EL (cell line): ENCODE measurements at regions not wholly inside any gene's neighbourhood (a gene's known extent, or its start where the extent isn't known, plus 50 kb on each side); places are given as distances from the start of the nearest gene placed in this dataset.

Experiments
- DNase-seq: peaks from one replicate; pipeline ENCODE4 v3.0.0-alpha.2; 2016

DNA sequence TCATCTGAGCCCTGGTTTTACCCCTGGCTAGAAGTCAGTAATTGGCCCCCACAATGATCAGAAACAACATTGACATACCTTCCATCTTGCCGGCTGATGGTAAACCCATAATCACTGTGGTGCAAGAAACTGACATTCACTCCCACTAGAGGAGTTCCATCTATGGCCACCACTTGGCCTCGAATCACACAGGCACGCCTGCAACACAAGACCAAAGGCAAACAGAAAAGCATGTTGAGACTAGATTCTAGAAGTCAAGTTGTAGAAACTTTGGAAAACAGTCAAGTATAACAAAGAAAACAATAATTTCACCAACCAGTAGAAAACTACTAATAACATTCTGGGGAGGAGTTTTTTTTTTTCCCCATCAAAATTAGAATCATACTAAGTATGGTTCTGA is 183.4 kb downstream of the SH2D1A start:
- DNase-seq, result no peak

DNA sequence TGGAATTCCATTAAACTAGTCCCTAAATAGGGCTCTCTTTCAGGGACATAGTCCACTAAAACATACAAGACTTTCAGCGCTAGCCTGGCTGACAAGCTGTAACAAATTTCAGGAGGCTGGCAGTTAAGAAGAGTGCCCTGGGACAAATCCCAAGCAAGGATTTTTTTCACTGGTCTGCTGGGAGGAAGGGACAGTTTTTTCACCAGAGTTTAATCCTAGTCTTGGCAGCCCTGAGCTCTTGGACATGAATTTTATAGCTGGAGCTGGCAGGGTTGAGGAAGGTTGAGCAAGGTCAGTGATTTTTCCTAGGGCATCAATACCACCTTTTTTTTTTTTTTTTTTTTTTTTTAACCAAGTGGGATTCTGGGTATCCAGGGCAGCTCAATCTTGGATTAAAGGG is 184.4 kb downstream of the SH2D1A start:
- DNase-seq, result no peak

DNA sequence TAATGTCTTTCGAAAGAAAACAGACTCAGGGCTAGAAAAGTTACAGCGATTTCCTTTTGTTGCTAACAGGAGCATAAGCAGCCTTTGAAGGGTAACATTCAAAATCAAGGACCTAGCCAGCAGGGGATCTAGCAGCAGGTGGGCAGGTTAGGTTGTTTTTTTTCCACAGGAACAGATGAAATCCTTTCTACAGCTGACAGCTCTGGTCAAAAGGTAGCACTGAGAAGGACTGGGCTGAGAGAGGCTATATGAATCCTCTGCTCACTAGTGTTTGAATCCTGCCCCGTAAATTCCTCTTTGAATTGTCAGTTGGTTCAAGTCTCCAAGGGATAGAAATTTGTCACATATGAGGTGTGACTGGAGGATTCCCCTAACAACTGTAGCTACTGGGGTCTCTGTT is 188.2 kb downstream of the SH2D1A start:
- no peak for DNase-seq

DNA sequence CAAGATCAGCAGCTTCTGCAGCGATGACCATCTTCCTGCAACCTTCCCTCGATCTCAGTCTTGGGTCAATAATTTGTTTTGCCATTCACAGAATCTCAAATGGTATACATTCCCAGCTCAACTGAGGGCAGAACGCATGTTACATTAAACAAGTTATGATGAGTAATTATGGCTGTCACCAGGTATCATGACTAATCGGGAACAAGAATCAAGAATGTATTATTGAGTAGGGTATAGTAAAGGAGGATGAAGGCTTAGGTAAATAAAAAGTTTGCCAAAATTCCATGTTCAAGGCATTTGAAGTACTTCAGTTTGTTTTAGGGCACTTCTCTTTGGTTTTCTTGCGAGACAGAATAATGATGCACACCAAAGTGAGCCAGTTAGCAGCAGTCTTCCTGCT is 194.1 kb downstream of the SH2D1A start:
- no peak for DNase-seq

DNA sequence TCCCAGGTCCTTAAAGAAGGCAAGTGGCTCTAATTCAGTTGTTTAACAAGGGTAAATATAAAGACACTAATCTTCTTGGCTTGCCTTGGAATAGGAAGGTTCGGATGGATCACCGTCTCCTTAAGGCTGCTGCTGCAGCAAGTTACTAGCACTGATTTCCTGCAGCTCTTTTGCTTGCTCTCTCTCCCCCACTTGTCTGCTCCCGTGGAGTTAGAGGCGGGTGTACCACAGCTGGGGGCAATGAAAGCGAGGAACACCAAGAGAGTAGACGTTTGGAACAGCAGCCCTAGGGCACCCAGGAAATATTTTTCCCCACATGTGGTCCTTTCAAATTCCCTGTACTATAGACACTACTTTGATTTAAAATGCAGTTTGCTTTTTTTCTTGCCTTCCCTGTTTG is 202.2 kb downstream of the SH2D1A start:
- no peak for DNase-seq

DNA sequence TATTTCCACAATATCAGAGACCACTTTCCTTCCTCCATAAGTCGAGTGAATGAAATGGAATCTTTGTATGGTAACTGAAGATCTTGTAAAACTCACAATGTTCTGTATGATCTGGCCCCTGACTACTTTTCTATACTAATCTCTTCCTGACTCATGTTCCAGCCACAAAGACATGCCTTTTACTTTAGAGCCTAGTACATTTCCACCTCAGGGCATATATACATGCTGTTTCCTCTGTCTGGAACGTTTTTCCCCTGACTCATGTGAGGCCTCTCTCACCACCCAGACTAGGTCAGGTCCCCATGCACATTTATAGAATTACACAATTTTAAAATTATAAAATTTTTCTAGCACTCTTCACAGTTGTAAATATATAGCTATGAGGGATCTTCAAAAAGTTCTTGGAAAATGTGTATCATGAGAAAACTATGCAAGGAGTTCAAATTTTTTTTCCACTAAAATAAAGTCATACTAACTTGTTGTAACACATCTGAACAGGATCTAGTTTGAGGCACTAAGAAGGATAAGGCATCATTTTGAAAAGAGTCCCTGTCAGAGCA is 208.8 kb downstream of the SH2D1A start:
- DNase-seq, result peak; percentile 67

DNA sequence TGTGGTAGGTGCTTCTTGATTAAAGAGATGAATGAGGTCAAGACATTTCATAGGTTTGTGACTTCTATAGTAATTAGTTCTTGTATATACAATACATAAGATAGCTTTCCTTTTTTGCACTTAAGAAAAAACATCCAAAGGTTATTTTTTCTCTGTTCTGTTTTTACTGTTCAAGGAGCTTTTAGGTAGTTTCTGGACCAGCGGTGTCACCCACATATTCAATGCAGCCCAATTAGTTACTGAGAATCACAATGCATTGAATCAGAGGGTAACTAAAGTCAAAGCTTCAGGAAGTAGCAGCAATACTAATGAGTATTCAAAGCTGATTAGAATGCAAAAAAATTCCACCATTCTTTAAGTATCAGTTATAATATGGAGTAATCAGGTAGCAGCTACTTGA is 211.6 kb downstream of the SH2D1A start:
- DNase-seq, result no peak

DNA sequence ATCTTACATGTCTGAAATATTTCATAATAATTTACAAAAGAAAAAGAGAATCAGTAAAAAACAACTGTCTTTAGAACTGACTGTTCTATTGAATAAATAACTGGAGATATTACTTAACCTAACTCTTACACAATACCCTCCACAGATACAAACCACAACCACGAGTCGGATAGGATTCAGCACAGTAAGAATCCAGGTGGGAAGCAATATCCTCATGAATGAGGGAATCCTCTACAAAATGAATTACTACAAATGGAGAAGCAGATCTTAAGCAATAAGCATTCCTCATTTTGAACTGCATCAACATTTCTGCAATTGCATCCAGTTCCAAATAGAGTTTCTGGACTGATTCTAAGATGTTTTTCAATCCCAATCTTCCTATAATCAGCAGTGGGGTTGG is 227.1 kb downstream of the SH2D1A start:
- no peak for DNase-seq

DNA sequence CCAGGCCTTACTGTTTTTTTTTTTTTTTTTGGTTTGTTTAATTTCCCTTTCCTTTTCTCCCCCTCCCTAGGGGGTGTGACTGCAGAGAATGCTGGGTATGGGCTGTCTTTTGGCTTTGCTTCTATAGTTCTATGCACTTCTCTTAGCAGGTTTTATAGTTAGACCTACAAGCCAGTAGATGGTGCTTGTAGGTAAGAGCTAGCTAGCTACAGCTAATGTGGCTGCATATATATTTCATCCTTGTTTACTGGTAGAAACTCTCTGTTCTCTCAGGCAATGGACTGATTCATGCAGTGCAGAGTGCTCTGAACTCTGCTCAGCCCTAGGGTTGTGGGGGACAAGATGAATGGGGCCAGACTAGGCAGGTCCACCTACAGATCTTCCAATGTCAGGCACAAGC is 246.4 kb downstream of the SH2D1A start:
- DNase-seq, result no peak

DNA sequence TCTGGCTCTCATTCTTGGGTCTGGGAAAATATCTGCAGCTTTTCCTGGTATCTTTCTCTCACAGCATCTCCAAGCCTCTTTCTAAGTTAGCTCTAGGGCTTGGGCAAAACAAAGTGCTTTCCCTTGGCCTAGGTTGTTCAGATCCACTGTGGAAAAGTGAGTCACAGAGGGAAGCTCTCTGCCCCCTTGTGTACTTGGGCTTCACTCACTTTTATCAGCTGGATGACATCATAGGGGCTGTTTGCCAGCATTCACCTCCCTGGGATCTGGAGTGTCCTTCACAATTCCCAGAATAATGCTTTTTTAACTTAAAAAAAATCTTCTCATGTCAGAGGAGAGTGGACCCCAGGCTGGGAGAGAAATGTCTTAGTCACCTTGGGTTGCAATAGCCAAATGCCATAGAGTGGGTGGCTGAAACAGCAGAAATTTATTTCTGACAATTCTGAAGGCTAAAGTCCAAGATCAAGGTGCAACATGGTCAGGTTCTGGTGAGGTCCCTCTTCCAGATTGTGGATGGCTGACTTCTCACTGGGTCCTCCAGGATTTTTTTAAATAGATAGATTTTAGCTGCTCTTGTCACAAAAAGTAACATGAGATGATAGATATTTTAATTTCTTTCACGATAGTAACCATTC is 247.8 kb downstream of the SH2D1A start:
- no peak for DNase-seq

DNA sequence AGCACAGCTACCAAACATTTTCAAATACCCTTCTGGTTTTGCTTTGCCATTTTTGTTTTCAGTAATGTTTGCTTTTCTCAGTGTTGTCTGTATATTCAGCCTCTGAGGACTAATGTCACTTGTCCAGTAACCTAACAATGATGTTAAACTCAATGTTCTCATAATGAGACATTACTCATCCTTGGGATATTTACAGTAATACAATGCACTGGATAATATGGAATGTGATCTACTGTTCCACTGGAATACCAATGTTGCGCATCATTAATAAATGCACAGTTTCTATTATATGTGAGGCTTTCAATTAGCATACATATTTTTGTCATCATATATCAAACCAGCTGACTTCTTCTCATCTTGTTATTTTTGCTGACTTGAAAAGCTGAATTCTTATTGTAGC is 259.1 kb downstream of the SH2D1A start:
- DNase-seq, result no peak

DNA sequence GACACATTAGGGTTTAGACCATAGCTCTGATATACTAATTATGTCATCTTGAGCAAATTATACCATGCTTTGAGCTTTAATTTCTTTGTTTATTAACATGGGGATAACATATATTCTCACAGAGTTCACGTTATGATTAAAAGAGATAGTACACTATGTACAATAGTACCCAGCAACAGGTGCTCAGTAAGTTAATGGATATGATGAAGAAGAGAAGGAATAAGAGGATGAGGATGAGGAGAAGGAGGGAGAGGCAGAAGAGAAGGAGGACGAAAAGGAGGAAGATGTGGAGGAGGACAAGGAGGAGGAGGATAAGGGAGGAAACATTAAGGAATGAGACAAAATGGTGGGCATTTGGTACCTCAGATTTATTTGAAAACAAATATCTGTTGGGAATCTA is 260.4 kb downstream of the SH2D1A start:
- no peak for DNase-seq

DNA sequence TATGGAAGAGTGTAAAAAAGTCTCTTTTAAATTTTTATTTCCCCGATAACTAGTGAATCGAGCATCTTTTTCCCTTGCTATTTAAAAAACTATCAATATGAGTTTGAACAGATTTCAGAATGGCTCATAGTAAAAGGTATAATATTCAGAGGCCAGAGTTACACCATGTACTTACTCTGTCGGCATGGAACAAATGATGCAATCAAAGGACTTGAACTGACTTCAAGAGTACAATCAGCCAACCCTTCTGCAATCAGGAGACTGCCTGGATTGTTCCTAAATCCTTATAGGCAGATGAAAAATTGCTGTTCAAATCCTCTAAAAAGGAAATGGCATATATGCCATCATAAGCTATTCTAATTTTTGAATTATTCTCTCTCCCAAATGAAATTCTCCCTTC is 273.3 kb downstream of the SH2D1A start:
- DNase-seq, result no peak

DNA sequence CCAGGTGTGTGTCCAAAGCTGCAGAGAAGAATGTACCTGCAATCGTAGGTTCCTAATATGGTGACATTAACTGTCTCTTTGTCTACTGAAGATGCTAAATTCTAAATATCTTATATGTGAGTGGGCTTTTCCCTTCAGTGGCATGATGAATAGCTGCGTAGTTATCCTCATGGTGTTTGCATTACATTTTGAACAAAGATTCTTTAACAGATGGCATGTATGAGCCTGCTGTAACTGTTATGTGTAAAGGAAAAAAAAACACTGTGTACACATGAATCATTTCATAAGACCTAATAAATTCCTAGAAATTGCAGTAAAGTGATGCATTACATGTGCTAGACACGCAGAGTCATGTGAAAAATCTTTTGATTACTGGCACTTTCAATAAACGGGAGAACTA is 288.0 kb downstream of the SH2D1A start:
- no peak for DNase-seq

DNA sequence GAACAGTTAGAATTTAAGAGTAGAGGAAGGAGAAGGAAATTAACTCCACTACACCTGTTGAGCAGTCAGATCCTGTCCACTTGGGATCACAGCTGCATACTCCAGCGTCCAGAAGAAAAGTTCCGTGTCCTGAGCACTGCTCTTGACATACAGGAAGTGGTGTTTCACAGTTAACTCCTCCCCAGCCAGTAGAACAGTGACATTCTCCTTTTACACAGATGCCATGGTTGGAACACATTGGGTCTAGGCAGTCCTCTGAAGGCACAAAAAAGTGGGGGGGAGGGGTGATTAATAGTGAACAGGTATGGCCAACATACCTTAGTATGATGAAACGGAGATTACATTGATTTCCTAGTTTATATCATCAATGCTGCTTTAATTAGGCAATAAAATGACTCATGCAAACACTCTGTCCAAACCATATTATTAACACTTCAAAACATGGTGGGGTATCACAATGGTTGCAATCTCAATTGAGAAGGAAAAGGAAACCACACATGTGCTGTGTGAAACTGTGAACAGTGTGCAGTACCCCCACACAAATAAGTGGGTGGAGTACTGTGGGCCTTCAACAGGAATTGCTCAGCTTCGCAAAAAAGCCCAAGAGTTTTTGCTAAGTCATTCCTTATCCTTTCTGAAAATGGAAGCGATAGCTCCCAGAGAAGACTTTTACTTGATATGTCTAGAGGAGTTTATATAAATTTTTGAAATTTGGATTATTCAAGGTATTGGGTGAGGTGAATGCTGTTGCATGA is 295.6 kb downstream of the SH2D1A start:
- no peak for DNase-seq

DNA sequence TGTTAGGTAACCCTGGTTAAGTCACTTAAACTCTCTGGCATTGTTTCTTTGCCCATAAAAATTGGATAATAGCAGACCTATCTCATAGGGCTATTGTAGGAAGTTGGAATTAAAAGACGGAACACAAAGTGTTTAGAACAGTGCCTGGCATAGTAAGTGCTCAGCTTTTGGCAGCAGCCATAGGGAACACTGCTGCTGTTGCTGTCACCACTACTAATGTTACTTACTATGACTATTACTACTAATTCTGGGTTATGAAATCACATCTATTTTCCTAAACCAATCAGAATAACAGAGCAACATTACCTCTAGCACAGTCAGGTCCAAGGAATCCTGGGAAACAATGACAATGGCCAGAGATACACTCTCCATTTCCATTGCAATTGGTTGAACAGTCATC is 300.0 kb downstream of the SH2D1A start:
- DNase-seq, result no peak

DNA sequence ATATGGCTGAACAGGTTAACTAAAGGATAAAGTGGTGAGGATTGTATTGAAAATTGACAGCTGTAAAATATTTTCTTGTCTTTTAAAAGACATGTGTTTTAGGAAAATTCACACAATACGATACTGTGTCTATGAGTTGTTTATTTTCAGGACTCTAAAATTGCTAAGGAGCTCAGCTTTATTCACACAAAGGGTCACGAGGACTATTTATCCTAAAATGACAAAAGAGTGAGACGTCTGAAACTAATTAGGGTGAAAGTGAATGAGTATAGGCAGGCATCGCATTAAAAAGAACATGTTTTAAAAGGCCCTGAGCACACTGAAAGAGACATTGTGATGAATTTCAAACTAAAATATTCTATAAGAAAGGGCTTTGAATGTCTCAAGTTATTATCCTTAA is 304.7 kb downstream of the SH2D1A start:
- DNase-seq, result no peak

DNA sequence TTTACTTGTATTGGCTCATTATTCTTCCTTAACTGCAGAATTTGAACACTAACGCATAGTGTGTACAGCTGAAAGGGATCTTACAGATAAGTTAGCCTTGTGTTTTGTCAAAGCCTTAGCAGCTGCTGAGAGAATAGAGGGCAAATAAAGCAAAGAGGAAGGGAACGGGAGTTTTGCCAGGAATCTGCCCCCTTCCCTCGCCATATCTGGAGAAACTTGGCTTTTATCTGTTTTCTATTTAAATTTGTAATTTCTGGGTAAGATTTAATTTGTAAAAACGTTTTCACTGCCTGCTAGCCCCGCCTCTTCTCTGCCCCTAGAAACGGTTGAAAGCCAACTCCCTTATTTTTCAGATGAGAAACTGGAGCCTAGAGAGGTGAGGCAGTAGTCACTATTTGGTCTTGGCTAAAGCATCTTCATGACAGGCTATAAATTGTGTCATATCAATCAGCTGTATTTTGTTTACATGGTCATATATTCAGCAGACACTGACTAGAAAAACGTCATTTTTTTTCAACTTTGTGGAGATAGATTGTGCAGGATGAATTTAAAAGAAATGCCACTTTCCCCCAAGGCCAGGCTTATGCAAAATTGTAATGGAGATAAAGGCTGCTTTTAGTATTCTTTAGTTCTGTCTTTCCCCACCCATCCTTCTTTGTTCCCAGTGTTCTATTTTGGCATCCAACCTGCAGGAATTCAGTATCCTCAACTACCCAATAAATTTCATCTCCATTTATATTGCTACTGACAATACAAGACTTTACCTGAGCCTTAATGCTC is 319.4 kb downstream of the SH2D1A start:
- DNase-seq, result no peak

DNA sequence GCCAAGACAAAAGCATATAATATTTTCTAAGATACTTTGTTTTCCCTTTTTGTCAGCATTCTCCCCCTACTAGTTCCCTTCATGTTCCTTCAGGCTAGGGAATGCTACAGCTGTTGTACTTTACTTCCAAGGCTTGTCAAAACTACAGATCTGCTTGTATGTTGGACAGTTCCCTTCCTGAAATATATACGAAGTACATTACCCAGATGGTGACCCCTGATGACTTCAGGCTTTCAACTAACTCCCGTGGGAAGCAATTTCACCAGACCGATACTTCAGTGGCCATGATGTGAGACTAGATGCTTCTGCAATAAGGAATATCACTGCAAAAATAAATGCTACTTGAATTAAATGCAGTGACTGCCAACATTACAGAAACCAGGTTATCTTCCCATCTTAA is 332.8 kb downstream of the SH2D1A start:
- no peak for DNase-seq

DNA sequence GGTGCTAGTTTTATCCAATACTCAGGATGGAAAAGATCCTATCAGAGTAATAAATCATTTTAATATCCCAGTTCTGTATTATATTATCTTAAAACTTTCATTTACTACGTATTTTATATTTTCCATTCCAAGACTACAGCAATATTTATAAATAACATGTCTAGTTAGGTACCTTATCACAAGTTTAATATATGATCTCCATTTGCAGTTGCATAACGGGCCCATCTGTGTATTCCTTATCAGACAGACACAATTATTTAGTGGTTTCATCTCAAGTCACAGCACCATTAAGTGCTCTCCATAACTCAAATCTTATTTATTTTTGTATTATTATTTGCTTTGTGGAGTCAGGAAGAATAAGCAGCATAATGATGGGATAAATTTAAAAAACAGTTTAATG is 333.9 kb downstream of the SH2D1A start:
- DNase-seq, result no peak

DNA sequence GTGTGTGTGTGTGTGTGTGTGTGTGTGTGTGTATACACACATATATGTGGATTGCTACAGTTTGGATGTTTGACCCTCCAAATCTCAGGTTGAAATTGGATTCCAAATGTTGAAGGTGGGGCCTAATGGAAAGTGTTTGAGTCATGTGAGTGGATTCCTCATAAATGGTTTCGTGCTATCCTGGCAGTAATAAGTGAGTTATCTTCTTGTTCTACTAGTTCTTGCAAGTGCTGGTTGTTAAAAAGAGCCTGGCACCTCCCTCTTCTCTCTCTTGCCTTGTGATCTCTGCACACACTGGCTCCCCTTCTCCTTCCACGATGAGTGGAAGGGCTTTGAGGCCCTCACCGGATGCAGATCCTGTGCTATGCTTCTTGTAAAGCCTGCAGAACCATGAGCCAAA is 344.1 kb downstream of the SH2D1A start:
- no peak for DNase-seq

DNA sequence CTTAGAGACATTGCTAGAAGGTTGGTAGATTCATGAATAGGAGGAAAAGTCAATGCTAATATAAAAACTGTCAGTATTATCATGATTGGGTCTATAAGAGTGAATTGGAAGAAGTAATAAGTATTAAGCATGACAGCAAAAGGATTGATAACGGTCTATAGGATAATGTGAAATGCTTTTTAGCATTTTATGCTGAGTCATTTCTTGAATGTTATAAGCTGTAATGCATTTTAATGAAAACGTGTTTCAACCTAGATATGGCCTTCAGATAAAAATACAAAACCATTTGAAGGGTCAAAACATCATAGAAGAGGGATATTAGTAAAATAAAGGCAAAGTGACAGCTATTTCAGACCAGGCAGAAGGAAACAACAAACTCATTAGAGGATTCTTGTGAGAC is 353.5 kb downstream of the SH2D1A start:
- DNase-seq, result no peak

DNA sequence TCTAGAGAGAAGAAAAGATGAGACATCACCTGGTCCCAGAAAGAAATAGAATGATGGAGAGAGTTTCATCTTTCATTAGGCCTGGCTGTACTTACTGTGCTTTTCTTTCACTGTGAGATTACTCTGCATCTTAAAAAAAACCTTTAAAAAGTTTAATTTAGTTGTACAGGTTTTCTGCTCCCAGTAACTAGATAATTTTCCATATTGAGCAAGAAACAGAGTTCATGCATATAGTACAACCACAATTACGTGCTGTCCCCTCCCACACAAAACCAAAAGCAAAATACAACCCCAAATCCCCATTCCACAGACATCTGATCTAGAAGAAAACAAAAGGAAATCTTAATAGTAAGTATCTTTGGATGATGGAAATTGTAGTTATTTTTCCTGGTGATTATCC is 371.2 kb downstream of the SH2D1A start:
- DNase-seq, result no peak

DNA sequence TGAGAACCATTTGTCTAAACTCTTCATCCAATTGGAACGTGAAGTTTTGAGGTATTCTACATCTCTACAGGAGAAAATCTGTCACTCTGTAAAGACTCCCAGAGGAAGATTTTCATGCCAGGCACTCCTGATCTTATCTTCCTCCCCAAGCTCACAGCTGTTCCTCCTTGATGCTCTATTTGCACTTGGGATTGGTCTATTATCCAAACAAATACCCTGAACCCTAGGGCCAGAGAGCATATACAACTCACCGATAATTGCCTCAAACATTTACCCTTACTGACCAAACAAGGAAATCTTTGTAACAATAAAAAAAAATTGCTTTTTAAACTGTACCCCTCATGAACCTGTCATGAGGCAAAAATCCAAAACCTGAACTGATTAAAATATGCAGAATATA is 372.7 kb downstream of the SH2D1A start:
- no peak for DNase-seq
